GM21528 (cell line): ENCODE measurements at regions not wholly inside any gene's neighbourhood (a gene's known extent, or its start where the extent isn't known, plus 50 kb on each side); places are given as distances from the start of the nearest gene placed in this dataset.
A peak's percentile ranks its signal among the peaks of the same experiment; 100 is the strongest.
"Not testable (repeated sequence)": the region's sequence is repeated elsewhere in the genome, so short reads cannot be mapped to it uniquely, and the experiment has no call there.

Source experiments
- ATAC-seq: cut with Tn5 transposase; IDR thresholded peaks from one replicate; pipeline ENCODE4 v1.9.1; 2021; ENCODE audit warnings: mild to moderate bottlenecking, moderate library complexity; ENCODE audit not compliant: unreplicated experiment, low FRiP score

DNA sequence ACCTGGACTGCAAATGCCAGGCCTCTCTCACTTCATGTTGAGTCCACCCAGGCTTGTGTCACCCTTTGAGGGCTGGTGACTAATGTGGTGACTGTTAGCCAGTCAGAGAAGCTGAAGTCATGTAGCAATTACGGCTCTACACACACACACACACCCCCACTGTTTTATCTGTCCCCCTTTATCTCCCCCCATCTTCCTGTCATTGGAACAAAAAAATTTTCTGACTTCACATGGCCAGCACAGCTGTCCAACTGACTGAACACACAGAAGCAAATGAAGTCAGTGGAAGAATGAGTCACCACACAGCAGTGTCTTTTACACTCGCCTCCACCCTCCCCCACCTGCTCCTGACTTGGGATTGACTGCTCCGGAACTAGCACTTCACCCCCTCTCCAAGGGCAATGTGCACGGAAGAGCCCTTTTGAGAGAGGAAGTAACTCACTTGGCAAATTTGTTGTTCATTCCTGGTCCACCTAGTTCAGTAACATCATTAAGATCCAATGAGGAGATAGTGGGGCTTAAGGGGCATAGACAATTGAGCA is 198.0 kb downstream of the RNF144B start:
- ATAC-seq = no peak

DNA sequence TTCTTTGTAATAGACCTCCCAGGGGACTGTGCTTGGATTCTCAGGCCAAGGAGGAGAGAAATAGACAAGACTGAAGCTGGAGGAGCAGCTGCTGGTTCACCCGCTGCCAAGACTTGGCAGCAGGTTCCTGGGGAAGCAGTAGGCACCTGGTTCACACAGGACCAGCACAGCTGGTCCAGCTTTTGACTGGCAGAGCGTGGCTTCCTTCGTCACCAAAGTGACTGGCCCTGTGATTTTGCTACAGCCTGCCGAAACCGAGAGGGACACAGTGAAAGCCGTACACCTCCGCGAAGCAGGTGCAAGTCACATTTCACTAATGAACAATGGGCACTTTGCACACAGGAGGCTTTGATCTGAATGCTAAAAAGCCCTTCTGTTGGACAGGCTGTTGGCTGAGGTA is 199.0 kb downstream of the RNF144B start:
- no peak for ATAC-seq

DNA sequence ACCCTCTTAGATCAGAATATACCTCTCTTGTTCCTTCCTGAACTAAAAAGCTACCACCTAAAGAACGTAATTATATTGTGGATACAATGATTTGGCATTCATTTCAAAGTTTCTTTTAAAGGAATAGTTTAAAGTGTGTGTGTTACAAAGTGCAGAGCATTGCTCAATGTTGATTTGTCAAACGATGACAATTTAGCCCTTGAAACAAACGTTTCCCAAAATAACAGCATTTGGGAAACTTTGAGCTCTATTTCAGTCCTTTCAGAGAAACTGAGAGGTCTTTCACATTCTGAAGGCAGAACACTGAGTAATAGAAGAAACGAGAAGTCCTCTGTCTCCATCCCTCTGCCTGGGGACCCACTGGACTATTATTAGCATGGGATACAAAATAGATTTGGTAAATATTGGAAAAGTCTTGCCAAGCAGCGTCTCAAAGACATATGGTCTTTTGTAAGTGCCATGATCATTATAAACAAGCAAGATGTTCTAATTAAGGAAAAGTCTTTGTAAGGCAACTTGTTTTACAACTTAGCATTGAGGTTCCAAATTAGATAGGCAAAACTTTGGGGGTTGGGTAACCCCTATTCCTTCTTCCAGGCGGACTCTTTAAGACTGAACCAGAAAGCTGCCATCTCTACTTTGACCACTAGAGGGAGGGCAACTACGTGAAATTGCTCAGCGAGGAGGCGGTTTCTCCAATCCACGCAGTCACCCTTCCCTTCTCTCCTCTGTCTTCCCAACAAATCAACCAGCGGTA is 208.8 kb downstream of the RNF144B start:
- peak; percentile 87 for ATAC-seq

DNA sequence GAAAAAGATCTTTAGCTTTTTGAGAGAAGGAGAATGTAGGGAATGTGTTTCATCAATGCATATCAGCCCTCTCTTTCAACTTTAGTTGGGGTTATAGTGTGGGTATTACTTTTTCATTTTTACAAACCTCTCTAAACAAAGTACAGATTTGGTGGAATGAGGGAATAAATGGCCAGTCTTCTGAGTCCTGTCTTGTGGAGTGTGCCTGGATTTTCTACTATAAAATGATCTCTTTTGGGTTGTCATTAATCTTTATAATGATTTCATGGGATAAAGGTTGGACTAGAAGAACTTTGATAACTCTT is 209.3 kb downstream of the RNF144B start:
- no peak for ATAC-seq

DNA sequence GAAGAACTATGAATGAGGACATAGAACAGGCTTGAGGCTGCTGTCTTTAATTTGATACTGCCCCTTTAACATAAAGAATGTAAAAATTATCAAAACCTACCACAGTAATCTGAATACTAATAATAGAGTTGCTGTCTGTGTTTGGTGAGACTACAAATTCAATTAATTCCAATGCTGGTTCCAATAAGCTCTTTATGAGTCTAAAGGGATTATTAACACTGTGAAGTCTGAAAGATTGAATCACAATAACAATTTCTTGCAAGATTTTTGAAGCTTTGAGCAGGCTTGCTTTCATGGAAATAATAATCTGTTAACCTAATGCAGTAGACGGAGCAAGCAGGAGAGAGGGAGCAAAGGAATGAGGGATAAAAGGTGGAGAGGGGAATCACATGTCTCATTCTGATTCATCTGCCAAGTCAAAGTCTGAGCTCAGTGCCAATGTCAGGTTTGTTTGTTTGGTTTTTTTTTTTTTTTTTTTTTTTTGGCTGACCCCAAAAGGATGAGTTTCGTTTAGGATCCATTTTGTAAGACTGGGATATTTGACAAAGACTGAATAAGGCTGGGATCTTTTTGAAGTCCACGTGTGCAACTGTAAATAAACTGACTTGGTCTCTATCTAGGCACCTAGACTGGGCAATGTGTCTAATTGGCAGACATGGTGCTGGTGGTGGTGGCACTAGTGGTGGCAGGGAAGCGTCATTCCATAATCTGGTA is 211.6 kb downstream of the RNF144B start:
- no peak for ATAC-seq

DNA sequence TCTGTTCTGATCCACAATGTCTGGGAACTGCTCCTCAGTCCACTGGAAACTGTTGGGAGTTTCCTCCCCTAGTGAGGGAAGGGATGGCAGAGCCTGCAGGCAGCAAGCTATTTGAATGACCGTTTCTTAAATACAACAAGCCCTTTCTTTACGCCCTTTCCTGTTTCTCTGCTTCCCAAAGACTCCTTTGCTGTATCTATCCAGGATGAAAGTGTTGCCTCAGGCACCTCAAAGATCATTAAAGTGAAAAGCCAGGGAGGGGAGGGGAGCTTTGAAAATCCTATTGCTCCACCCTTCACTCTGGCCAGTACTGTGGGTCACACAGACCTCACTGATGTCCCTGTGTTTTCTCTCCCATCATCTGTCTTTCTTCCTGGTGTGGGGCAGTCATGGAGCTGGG is 213.1 kb downstream of the RNF144B start:
- ATAC-seq = no peak

DNA sequence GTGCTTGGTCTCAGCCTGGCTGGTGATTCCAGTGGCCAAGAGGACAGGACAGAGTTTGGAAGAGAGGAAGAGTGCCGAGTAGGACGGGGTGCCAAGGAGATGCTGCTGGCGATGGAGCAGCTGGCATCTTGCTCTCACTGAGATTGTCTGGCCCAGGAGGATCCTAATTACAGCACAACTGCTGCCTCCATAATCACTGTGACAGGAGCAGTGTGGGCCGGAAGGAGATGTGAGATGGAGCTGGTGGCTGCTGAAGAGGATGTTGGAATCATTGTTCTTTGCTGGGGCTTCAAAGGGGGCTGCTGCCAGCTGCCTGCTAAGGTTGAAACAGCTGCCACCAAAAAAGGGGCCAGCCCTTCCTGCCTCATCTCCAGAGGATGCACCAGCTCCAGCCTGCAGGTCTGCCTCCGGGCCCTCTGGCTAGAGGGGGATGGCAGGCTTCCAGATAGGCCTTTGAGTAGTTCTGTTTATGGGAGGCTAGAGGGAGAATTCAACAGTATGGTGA is 214.4 kb downstream of the RNF144B start:
- no peak for ATAC-seq

DNA sequence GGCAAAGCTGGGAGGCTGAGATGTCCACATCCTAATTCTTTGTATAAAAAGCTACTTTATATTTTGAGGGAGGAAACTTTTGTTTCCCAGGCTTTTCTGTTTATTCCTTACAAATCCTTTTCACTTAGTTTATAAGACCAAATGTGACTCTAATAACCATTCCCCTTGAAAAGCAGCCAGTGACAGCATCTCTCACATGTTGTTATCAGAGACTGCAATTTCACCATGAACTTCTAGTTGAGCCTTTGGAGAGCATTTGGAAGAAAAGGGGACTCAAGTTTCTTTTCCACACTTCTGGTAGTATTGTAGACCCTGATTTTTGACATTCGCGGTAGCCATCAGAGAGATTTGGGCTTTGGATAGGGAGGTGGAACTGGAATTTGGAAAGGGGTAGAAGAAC is 215.8 kb downstream of the RNF144B start:
- no peak for ATAC-seq

DNA sequence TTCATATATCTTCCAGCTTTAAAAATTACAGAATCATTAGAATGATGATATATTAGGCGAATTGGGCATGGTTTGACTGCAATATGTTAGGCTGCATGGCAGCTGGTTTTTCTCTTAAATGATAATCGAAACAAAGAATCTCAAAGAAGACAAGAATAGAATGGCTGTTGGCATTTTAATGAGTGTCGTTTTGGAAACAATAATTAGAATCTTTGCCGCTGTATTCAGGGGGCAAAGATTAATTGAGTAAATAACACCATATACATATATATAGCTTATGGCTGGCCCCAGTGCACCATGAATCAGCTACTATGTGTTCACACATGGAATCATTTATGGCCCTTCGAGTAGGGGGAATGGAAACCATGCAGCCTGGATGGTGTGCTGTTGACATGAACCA is 216.2 kb downstream of the RNF144B start:
- ATAC-seq = no peak

DNA sequence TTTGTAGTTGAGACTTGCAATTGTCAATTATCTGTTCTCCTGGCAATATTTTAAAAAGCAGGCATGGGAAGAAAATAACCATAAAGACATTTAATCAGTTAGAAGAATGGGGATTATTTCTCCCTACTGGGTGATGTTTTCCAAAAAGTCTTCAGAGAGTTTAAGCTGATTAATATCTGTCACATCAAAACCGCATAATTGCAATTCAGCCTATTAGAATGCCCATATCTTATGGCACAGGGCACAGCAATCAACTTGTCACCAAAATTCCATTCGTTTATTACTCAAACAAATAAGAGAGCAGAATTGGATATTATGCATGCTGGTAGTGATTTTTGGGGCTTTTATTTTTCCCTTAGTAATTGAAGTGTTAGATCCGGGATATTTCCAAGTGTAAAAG is 218.7 kb downstream of the RNF144B start:
- no peak for ATAC-seq

DNA sequence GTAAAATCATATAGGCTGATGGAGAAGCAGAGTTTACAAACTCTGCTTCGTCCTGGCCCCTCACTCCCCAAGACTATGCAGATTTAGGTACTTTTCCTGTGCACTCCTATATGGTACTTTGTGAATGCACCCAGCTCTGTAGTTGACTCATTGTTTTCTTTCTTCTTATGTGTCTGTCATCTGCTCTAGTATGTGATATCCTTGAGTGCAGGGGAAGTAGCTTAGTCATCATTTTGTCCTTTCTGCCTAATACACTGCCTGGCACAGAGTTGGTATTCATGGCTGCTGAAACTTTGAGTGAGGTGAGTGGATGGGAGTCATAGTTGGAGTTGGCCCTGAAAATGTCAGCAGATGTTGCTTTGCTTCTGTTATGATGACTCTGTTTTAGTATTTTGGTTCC is 222.6 kb downstream of the RNF144B start:
- no peak for ATAC-seq

DNA sequence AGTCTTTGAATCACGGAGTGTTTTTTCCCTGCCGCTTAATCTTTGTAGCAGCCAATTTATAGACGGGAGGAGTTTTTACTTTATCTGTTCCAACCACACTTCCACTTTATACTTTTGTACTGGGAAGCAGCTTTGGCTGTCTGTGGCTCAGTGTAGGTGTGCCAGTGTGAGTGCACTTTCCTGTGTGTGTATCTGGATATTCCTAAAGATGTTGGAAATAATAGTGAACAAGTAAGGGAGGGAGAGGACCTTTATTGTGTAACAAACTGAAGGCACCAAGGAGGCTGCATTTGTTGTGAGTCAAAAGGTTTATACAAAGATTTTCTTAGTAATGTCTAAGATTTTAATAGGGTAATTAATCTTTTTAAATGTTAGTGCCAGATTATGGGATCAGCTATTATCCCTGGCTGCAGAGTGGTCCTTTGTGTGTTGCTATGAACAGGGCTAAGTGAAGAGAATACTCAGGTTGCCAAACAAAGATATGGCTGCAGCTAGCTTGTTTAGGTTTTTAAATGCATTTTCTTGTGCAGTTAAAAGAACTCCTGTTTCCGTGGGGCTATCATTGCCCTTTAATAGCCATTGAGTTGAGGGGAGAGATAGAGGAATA is 226.3 kb downstream of the RNF144B start:
- ATAC-seq = no peak

DNA sequence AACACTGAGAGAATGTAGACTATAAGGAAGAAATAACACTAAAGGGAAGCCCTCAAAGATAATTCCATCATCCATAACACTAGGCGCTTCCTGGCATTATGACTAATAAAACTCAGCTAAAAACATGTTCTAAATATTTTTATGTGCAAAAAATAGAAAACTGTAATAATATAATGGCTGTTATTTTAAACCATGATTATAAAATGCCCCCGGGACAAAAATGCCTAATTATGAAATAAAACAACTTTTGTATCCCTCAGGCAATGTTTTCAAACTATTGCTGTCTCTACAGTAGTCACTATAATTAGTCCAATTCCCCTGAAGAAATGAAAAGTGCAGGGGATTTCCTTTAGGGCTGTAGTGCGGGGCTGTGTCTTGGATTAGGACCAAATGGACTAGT is 242.4 kb downstream of the RNF144B start:
- no peak for ATAC-seq

DNA sequence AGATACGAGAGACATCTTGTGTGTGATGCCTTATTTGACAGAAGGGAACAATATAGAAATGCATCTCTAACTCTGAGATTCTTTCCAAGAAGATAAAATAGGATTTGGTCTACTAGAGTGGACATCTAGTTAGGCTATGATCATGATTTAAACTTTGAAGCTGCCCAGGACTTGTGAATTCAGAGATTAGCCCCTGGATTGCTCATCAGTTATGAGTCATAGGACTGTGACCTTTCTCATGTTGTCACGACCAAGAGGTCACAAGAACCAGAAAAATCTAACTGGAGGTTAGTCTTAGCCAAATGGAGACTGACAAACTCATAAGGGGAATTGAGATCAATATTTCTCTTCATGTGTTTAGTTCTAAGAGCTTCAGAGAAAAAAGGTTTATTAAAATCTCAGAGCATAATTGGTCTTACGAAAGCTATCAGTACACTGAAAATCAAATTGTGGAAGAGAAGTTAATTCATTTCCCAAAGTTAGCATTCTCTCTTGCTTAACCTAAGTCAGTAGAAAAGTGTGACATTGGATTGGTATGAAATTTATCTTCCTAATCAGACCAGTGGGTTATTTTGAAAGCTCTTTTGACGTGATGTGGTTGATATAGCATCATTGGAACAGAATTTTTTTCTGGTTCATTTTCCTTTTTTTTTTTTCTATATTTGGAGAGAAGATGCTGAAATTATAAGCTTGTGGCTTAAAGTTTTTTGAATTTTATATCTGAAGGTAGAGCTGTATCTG is 245.7 kb downstream of the RNF144B start:
- no peak for ATAC-seq

DNA sequence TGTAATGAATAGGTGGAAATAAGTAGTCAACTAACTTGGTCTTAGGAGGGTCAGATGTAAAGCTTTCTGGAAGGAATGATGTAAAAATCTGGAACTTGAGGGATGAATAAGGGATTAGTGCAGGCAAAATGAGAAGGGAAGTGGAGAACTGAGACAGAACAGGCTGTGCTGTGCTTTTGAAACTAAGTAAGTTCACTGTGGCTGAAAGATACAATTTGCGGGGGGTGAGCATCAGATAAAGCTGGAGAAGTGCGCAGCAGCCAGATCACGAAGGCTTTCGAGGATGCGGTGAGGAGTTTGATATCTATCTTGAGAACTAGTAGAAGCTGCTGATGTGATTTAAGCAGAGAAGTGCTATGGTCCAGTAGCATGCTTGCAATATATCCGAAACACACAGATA is 247.8 kb downstream of the RNF144B start:
- ATAC-seq = no peak

DNA sequence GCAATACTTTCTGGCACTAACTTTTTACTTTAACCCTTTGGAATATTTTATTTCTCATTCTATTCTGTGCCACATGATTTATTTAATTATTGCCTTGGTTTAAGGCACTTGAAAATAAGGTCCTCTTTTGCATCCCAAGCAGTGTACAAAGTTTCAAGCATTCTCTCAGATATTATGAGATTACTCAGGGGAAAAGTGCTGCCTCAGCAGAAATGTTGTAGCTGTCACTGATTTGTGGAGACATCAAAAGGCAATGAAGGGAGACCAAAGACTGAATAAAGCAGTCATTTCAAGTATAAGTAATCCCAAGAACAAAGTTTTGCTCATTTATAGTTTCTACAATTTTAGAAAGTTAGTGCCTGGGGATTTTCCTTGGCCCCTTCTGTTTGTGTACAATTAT is 253.0 kb downstream of the RNF144B start:
- no peak for ATAC-seq

DNA sequence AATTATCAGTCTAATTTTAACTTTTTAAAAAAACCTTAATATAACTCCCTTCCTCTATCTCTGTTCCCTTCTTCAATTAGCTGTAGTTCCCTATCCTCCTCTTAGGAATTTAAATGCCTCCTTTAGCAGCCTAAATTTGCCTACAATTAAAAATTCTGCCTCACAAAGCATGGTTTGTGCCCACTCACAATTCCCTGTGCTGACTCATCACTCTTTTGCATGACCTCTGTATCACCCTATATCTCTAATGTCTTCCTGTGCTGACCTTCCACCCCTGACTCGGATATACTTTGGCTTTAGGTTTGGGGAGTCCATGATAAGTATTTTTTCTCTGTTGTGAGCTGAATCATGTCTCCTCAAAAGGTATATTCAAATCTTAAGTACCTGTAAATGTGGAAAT is 253.6 kb downstream of the RNF144B start:
- no peak for ATAC-seq

DNA sequence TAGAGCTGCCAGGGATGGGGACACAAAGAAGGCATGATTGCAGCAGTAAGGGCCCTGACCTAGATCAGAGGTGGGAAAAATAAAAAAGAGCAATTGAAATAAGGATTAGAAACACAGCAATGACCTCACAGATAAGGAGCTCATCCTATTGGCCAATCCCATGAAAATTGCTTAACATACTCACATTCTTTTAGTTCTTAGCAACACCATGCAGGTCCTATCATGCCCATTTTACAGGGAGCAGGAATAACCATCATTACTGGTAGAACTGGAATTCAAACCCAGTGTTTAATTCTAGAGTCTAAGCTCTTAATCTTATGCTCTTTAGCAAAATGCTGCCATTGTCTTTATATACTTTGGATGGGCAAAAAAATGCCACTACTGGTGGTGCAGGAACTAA is 267.7 kb downstream of the RNF144B start:
- ATAC-seq = no peak

DNA sequence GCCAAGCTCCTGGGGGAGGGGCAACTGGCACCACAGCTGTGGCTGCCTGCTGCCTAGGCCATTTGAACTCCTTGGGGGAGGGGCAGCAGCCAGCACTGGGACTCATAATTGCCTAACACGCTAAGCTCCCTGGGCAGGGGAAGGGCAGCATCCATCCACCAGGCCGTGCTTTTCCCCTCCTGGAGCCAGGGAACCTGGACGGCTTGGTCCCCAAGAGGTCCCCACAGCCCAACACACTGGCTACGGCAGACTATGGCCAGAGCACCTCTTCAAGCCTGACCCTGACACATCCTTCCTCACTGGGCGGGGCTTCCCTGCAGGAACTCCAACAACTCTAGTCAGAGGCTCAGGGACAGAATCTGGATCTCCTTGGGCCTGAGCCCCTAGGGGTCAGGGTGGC is 269.4 kb downstream of the RNF144B start:
- ATAC-seq = no peak

DNA sequence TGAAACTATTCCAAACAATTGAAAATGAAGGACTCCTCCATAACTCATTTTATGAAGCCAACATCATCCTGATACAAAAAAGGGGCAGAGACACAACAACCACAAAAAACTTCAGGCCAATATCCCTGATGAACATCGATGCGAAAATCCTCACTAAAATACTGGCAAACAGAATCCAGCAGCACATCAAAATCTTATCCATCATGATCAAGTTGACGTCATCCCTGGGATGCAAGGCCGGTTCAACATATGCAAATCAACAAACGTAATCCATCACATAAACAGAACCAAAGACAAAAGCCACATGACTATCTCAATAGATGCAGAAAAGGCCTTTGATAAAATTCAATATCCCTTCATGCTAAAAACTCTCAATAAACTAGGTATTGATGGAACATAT is 272.8 kb downstream of the RNF144B start:
- ATAC-seq = not testable (repeated sequence)

DNA sequence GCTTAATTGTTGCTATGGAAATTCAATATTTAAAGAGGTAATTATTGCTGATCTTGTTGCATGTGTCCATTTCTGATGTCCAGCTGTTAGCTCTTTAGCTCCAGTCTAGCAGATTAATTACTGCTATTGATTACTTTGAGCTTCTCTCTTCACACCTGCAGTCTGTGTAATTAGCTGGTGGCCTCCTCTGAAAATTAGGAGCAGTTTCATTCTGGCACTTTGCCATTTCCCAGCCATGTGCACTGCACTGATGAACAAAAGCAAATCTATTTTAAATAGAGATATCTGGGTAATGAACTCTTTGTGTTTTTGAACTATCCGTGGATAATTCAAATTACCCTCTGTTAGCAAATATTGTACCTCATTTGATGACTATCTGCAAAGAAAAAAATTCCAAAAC is 275.9 kb downstream of the RNF144B start:
- no peak for ATAC-seq
